ENCODE measurements at regions not wholly inside any gene's neighbourhood (a gene's known extent, or its start where the extent isn't known, plus 50 kb on each side); places are given as distances from the start of the nearest gene placed in this dataset.

- DNase-seq, result no peak
Measured at GRCh38 chr10:89829262-89829886, 128.0 kb downstream of the KIF20B start.

- DNase-seq, result no peak
Measured at GRCh38 chr10:89829887-89830269, 128.5 kb downstream of the KIF20B start.

- DNase-seq, result no peak
Measured at GRCh38 chr10:89830624-89831023, 129.2 kb downstream of the KIF20B start.

- DNase-seq, result no peak
Measured at GRCh38 chr10:89836840-89837164, 135.4 kb downstream of the KIF20B start.

GRCh38 chr10:89837165-89838043 is 136.0 kb downstream of the KIF20B start:
- peak; percentile 11 for DNase-seq

- DNase-seq, result no peak
Measured at GRCh38 chr10:89838044-89838615, 136.7 kb downstream of the KIF20B start.

- no peak for DNase-seq
Measured at GRCh38 chr10:89845541-89846280, 144.3 kb downstream of the KIF20B start.

GRCh38 chr10:89846281-89846630 is 144.9 kb downstream of the KIF20B start:
- no peak for DNase-seq

- no peak for DNase-seq
Measured at GRCh38 chr10:89846786-89847185, 145.4 kb downstream of the KIF20B start.

GRCh38 chr10:89852872-89853271 is 151.5 kb downstream of the KIF20B start:
- DNase-seq, result no peak

GRCh38 chr10:89853781-89854191 is 152.4 kb downstream of the KIF20B start:
- DNase-seq, result no peak

- no peak for DNase-seq
Measured at GRCh38 chr10:89857431-89858042, 156.1 kb downstream of the KIF20B start.

- no peak for DNase-seq
Measured at GRCh38 chr10:89861199-89861573, 159.8 kb downstream of the KIF20B start.

GRCh38 chr10:89861584-89862301 is 160.4 kb downstream of the KIF20B start:
- DNase-seq, result no peak

- no peak for DNase-seq
Measured at GRCh38 chr10:89867964-89868363, 166.6 kb downstream of the KIF20B start.

GRCh38 chr10:89869180-89869579 is 167.8 kb downstream of the KIF20B start:
- DNase-seq, result no peak

- no peak for DNase-seq
Measured at GRCh38 chr10:89869592-89870156, 168.3 kb downstream of the KIF20B start.

GRCh38 chr10:89870936-89871335 is 169.5 kb downstream of the KIF20B start:
- no peak for DNase-seq

- no peak for DNase-seq
Measured at GRCh38 chr10:89873055-89873454, 171.7 kb downstream of the KIF20B start.

- DNase-seq, result no peak
Measured at GRCh38 chr10:89875557-89875956, 174.2 kb downstream of the KIF20B start.

GRCh38 chr10:89879121-89879520 is 177.7 kb downstream of the KIF20B start:
- no peak for DNase-seq

GRCh38 chr10:89887406-89887805 is 186.0 kb downstream of the KIF20B start:
- DNase-seq, result no peak

Measured in DMS153 (cell line).